Epithelial cell of proximal tubule (primary cell): ENCODE measurements at regions not wholly inside any gene's neighbourhood (a gene's known extent, or its start where the extent isn't known, plus 50 kb on each side); places are given as distances from the start of the nearest gene placed in this dataset.

ENCODE experiments used
- DNase-seq: peaks from one replicate; pipeline ENCODE4 v3.0.0-alpha.2; 2011; ENCODE audit warnings: low read depth
- H3K4me3 ChIP-seq: 2 replicates; pipeline ENCODE4 v1.5.1; 2011; ENCODE audit warnings: low read depth, mild to moderate bottlenecking, low read length
- TF ChIP-seq, protein P1 (sequence below): conservative IDR thresholded peaks from 2 replicates; pipeline ENCODE4 v1.5.1; 2012; ENCODE audit warnings: low read depth, mild to moderate bottlenecking, low read length

DNA sequence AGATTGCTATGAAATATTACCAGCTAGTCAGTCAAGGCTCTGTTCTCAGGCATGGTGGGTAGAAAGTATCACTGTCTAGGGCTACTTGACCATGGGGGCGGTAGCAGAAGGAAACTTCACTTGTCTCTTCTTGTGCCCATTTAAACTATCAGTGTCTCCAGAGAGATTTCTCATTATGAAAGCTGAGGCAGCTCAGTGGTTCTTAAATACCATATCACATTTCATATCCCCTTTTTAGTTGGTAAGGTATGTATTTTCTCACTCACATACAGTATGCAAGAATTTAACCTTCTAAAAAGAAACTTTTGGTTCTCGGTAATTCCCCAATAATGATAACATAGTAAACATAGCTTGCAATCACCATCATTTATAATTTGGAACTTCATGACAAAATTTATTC lies 1180.0 kb upstream of the TENM4 start:
- no peak for DNase-seq
- TF ChIP-seq, protein P1, sequence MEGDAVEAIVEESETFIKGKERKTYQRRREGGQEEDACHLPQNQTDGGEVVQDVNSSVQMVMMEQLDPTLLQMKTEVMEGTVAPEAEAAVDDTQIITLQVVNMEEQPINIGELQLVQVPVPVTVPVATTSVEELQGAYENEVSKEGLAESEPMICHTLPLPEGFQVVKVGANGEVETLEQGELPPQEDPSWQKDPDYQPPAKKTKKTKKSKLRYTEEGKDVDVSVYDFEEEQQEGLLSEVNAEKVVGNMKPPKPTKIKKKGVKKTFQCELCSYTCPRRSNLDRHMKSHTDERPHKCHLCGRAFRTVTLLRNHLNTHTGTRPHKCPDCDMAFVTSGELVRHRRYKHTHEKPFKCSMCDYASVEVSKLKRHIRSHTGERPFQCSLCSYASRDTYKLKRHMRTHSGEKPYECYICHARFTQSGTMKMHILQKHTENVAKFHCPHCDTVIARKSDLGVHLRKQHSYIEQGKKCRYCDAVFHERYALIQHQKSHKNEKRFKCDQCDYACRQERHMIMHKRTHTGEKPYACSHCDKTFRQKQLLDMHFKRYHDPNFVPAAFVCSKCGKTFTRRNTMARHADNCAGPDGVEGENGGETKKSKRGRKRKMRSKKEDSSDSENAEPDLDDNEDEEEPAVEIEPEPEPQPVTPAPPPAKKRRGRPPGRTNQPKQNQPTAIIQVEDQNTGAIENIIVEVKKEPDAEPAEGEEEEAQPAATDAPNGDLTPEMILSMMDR = no peak
- H3K4me3 ChIP-seq = no peak overlapping the region

DNA sequence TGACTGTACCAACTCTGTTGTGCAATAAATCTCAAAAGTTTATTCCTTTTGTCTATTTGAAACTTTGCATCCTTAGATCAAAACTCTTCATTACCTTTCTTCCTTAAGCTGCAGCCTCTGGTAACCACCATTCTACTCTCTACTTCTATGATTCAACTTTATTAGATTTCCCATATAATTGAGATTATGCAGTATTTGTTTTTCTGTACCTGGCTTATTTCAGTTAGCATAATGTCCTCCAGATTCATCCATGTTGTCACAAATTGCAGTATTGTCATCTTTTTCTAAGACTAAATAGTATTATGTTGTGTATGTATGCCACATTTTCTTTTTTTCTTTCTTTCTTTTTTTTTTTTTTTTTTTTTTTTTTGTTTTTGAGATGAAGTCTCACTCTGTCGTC lies 1176.3 kb upstream of the TENM4 start:
- TF ChIP-seq, protein P1 = no peak
- DNase-seq = no peak
- H3K4me3 ChIP-seq = no peak overlapping the region

DNA sequence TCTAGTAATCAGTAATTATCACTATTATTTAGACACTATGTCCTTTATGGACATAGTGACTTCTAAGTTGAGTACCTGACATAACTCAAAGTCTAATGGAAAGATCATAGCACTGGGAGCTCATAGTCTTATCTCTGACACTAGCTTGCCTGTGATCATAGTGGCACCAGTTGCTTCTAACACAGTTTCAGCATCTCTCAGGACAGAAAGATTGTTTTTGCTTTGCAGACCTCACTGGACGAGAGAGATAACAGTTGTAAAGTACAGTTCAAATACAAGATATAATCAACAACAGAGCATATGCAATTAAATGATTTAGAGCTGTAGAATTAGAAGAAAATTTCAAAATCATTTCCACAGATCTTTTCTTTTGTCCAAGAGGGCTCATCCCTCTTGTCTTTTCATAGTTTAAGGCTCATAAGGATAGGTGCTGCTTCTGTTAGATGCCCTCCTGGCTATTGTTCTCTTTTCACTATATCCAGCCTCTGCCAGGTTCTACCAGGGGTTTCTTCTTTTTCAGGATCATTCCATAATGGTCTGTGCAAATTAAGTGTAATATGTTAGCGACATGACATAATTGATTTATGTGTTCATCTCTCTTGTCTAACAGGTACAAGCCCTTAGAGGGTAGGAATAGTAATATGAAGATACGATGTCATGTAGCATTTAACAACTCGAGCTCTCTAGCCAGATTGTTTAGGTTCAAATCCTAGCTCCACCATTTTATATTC lies 1175.4 kb upstream of the TENM4 start:
- no peak for DNase-seq
- no peak overlapping the region for H3K4me3 ChIP-seq
- TF ChIP-seq, protein P1 = no peak

DNA sequence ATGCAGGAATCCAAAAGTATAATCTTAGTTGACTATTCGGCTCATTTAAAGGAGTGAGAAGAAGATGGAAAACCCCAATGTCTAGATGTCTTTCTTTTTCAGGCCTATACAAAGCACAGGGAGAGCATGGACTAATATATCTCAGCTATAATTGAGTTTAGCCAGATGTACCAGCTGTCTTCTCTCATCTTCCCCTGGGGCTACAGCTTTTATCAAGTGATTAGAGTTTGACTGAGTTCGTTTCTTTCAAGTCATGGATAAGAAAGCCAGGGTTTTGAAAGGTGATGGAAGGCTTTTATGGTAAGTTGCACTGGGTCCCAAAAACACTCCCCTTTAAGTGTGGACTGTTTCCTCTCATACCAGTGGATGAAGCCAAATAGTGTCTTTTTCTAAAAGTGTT lies 1172.8 kb upstream of the TENM4 start:
- TF ChIP-seq, protein P1 = no peak
- H3K4me3 ChIP-seq = no peak overlapping the region
- no peak for DNase-seq

DNA sequence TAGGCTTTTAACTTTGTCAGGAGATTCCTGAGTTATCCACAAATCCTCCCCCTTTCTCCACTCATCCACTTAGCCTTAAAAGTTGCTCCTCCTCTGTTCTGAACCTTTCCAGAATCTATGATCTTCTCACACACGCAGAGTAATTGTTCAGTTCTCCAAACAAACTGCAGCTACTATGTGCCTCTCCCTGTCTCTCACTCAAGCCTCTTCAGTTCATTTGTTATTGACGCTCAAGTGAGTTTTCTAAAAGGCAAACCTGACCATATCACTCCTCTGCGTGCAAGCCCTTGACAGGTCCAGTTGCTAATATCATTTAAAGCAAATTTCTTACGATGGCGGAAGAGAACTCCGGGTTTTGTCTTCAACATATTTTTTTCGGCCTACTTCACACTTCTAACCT lies 1169.7 kb upstream of the TENM4 start:
- TF ChIP-seq, protein P1 = no peak
- DNase-seq = no peak
- H3K4me3 ChIP-seq = no peak overlapping the region

DNA sequence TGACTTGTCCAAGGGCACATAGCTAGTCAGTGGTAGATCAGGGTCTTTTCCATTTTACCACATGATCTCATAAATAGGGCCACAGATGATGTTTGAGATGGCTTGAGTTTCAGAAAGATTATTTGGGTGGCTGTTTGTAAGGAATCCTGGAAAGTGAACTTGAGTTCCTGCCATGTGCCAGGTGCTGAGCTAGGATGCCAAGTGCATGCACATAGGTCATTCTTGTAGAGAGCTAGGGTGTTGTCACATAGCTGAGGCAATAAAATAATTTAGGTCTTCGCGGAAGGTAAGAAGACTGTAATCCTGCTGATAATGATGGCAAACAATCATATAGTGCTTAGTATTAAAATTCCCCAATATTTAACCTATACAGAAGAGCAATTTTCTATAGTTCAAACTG lies 1162.6 kb upstream of the TENM4 start:
- no peak overlapping the region for H3K4me3 ChIP-seq
- TF ChIP-seq, protein P1 = no peak
- DNase-seq = no peak

DNA sequence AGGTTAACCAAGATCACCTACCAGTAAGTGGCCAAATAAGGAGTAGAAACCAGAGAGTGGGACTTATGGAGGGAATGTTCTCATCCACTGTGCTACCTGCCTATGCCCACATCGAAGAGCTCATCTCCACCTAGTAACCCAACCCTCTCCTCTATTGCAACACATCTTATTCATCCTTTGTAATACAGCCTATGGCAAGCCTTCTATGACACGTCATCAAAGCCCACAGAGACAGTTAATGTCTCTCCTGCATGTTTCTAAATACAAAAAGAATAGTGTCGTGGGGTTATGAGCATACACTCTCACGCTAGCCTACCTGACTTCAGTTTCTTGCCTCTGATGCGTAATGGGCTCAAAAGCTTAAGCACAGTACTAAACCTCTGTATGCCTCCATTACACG lies 1158.1 kb upstream of the TENM4 start:
- TF ChIP-seq, protein P1 = no peak
- DNase-seq = no peak

More for the DNA sequence above, 1158.1 kb upstream of the TENM4 start:
- H3K4me3 ChIP-seq = no peak overlapping the region
